H9 (cell line): ENCODE measurements at regions not wholly inside any gene's neighbourhood (a gene's known extent, or its start where the extent isn't known, plus 50 kb on each side); places are given as distances from the start of the nearest gene placed in this dataset.

Experiments
- DNase-seq: peaks from one replicate; pipeline ENCODE4 v3.0.0-alpha.2; 2017
- H2AFZ ChIP-seq: one replicate; pipeline ENCODE4 v1.6.1; 2013; ENCODE audit warnings: mild to moderate bottlenecking, low read length, control low read depth, moderate library complexity
- H2AK5ac ChIP-seq: 2 replicates; pipeline ENCODE4 v1.6.1; 2013; ENCODE audit warnings: low read length, control low read depth, mixed read lengths; ENCODE audit not compliant: insufficient read length
- H2BK120ac ChIP-seq: one replicate; pipeline ENCODE4 v1.6.1; 2013; ENCODE audit warnings: low read depth, mild to moderate bottlenecking, low read length, control low read depth, inconsistent platforms; ENCODE audit not compliant: poor library complexity, severe bottlenecking
- H2BK12ac ChIP-seq: 2 replicates; pipeline ENCODE4 v1.6.1; 2013; ENCODE audit warnings: low read length, control low read depth, mixed read lengths, low read depth; ENCODE audit not compliant: insufficient read length
- H2BK15ac ChIP-seq: 2 replicates; pipeline ENCODE4 v1.6.1; 2013; ENCODE audit warnings: low read depth, low read length, control low read depth
- H2BK20ac ChIP-seq: one replicate; pipeline ENCODE4 v1.6.1; 2013; ENCODE audit warnings: low read depth, mild to moderate bottlenecking, low read length, control low read depth, inconsistent platforms; ENCODE audit not compliant: poor library complexity, severe bottlenecking
- H2BK5ac ChIP-seq: 2 replicates; pipeline ENCODE4 v1.6.1; 2013; ENCODE audit warnings: low read length, control low read depth, mixed read lengths; ENCODE audit not compliant: insufficient read length
- H3K14ac ChIP-seq: 2 replicates; pipeline ENCODE4 v1.6.1; 2013; ENCODE audit warnings: low read length, control low read depth; ENCODE audit not compliant: insufficient read depth
- H3K18ac ChIP-seq: 2 replicates; pipeline ENCODE4 v1.6.1; 2013; ENCODE audit warnings: low read depth, mild to moderate bottlenecking, mixed read lengths, low read length, control low read depth; ENCODE audit not compliant: insufficient read length
- H3K23ac ChIP-seq: 2 replicates; pipeline ENCODE4 v1.6.1; 2013; ENCODE audit warnings: low read length, control low read depth, mixed read lengths, low read depth; ENCODE audit not compliant: insufficient read length
- H3K23me2 ChIP-seq: 2 replicates; pipeline ENCODE4 v1.6.1; 2013; ENCODE audit warnings: low read depth, mild to moderate bottlenecking, mixed read lengths, low read length, control low read depth; ENCODE audit not compliant: insufficient read length, poor library complexity, severe bottlenecking
- H3K27ac ChIP-seq: 2 replicates; pipeline ENCODE4 v1.5.1; 2013; ENCODE audit warnings: low read length, control low read depth, mixed read lengths, low read depth; ENCODE audit not compliant: insufficient read length
- H3K27me3 ChIP-seq: 2 replicates; pipeline ENCODE4 v1.6.1; 2013; ENCODE audit warnings: low read length, control low read depth, inconsistent platforms; ENCODE audit not compliant: insufficient read depth
- H3K4ac ChIP-seq: 2 replicates; pipeline ENCODE4 v1.6.1; 2013; ENCODE audit warnings: low read depth, mild to moderate bottlenecking, control low read depth, inconsistent platforms, low read length, moderate library complexity
- H3K4me1 ChIP-seq: 2 replicates; pipeline ENCODE4 v1.6.1; 2013; ENCODE audit warnings: low read length, control low read depth, inconsistent platforms; ENCODE audit not compliant: insufficient read depth
- H3K4me2 ChIP-seq: 2 replicates; pipeline ENCODE4 v1.6.1; 2013; ENCODE audit warnings: low read length, control low read depth, mixed read lengths; ENCODE audit not compliant: insufficient read length, insufficient read depth
- H3K56ac ChIP-seq: 2 replicates; pipeline ENCODE4 v1.6.1; 2013; ENCODE audit warnings: low read depth, mild to moderate bottlenecking, mixed read lengths, low read length, control low read depth; ENCODE audit not compliant: insufficient read length
- H3K79me1 ChIP-seq: 2 replicates; pipeline ENCODE4 v1.6.1; 2013; ENCODE audit warnings: low read depth, mild to moderate bottlenecking, moderate library complexity, low read length, control low read depth, inconsistent platforms; ENCODE audit not compliant: insufficient read depth, poor library complexity, severe bottlenecking
- H3K79me2 ChIP-seq: 2 replicates; pipeline ENCODE4 v1.6.1; 2013; ENCODE audit warnings: low read length, control low read depth, inconsistent platforms; ENCODE audit not compliant: insufficient read depth
- H3K9ac ChIP-seq: 2 replicates; pipeline ENCODE4 v1.6.1; 2013; ENCODE audit warnings: low read length, control low read depth, mixed read lengths; ENCODE audit not compliant: insufficient read length; ENCODE audit errors: extremely low read depth
- H3K9me3 ChIP-seq: one replicate; pipeline ENCODE4 v1.6.1; 2013; ENCODE audit warnings: low read depth, low read length, inconsistent platforms; ENCODE audit not compliant: control insufficient read depth
- H3T11ph ChIP-seq: one replicate; pipeline ENCODE4 v1.6.1; 2013; ENCODE audit warnings: mild to moderate bottlenecking, low read length, control low read depth, inconsistent platforms
- H4K20me1 ChIP-seq: one replicate; pipeline ENCODE4 v1.6.1; 2013; ENCODE audit not compliant: control insufficient read depth, insufficient read length, insufficient read depth
- H4K5ac ChIP-seq: 2 replicates; pipeline ENCODE4 v1.6.1; 2013; ENCODE audit warnings: low read depth, mild to moderate bottlenecking, mixed read lengths, low read length, control low read depth; ENCODE audit not compliant: insufficient read length
- H4K8ac ChIP-seq: replicated peaks from 2 replicates; pipeline ENCODE4 v1.6.1; 2013; ENCODE audit warnings: low read length, control low read depth, mixed read lengths, low read depth; ENCODE audit not compliant: insufficient read length
- H4K91ac ChIP-seq: 2 replicates; pipeline ENCODE4 v1.6.1; 2013; ENCODE audit warnings: low read depth, mild to moderate bottlenecking, moderate library complexity, mixed read lengths, low read length, control low read depth; ENCODE audit not compliant: insufficient read length
- H3K27ac Mint-ChIP-seq, 3 experiments: 2 replicates in 2 of 3; 3 replicates in 1 of 3; pipeline ENCODE4 v1.8.0; 2020 to 2021; ENCODE audit warnings: mixed read lengths in 3 of 3, mild to moderate bottlenecking in 1 of 3, moderate library complexity in 1 of 3
- H3K27me3 Mint-ChIP-seq: 2 replicates; pipeline ENCODE4 v1.8.0; 2021; ENCODE audit warnings: low read depth, mild to moderate bottlenecking, moderate library complexity, mixed read lengths
- H3K36me3 Mint-ChIP-seq, 3 experiments: 2 replicates in 2 of 3; 3 replicates in 1 of 3; pipeline ENCODE4 v1.8.0; 2020 to 2021; ENCODE audit warnings: low read depth in 3 of 3, mixed read lengths in 3 of 3; ENCODE audit not compliant: insufficient read depth in 1 of 3
- H3K4me1 Mint-ChIP-seq, 2 experiments: 2 replicates each; pipeline ENCODE4 v1.8.0; 2020; ENCODE audit warnings: mixed read lengths in 2 of 2
- H3K4me3 Mint-ChIP-seq, 2 experiments: 2 replicates in 1 of 2; 3 replicates in 1 of 2; pipeline ENCODE4 v1.8.0; 2020 to 2021; ENCODE audit warnings: mild to moderate bottlenecking in 2 of 2, mixed read lengths in 2 of 2, moderate library complexity in 1 of 2
- H3K9me3 Mint-ChIP-seq, 2 experiments: 2 replicates in 1 of 2; 3 replicates in 1 of 2; pipeline ENCODE4 v1.8.0; 2020; ENCODE audit warnings: mild to moderate bottlenecking in 2 of 2, mixed read lengths in 2 of 2, moderate library complexity in 1 of 2
- WGBS: extraction: QIAGEN DNeasy Blood & Tissue Kit; methylation state at CpG from one replicate; pipeline ENCODE4 v1.1.7; 2013; ENCODE audit warnings: missing lambda C conversion rate, low lambda C conversion rate, mixed read lengths; ENCODE audit not compliant: insufficient read length; ENCODE audit errors: extremely low coverage; 5-methylcytosine and 5-hydroxymethylcytosine counted together
- TF ChIP-seq, protein P1 (sequence below): fragments of 200-600 bp; sonication (generic); conservative IDR thresholded peaks from 3 replicates; pipeline ENCODE4 v1.8.0; 2021; ENCODE audit warnings: antibody characterized with exemption, mild to moderate bottlenecking

GRCh38 chr7:156478486-156478885, 162.1 kb upstream of the RNF32 start:
- Histone ChIP-seq H3K14ac (no peak overlapping the region), H3K23me2 (no peaks in the 10 kb centered on the region), H3K27me3 (no peaks in the 10 kb centered on the region), H3K18ac (no peak overlapping the region), H2BK120ac (no peak overlapping the region), H2AK5ac (no peak overlapping the region), H3K4me1 (no peaks in the 10 kb centered on the region), H3K27ac (no peak overlapping the region), H3K79me2 (no peaks in the 10 kb centered on the region), H3K4ac (no peak overlapping the region), H3K9ac (no peak overlapping the region), H3K23ac (no peak overlapping the region), H2AFZ (no peak overlapping the region), H3T11ph (no peak overlapping the region), H4K20me1 (no peaks in the 10 kb centered on the region), H2BK15ac (no peak overlapping the region), H2BK5ac (no peak overlapping the region), H3K56ac (no peak overlapping the region), H2BK12ac (no peak overlapping the region), H2BK20ac (no peak overlapping the region), H4K8ac (no peak overlapping the region), H3K4me2 (no peak overlapping the region), H4K91ac (no peak overlapping the region), H4K5ac (no peak overlapping the region), H3K79me1 (no peaks in the 10 kb centered on the region), H3K9me3 (no peaks in the 10 kb centered on the region)
- Mint-ChIP-seq H3K27ac (no peak overlapping the region), H3K4me3 (no peak overlapping the region), H3K36me3 (no peaks in the 10 kb centered on the region), H3K9me3 (peaks cover 0 to 3% of the 10 kb centered on the region in 2 experiments; a peak in 1 of 5 replicates), H3K4me1 (peaks cover 2 to 3% of the 10 kb centered on the region in 2 experiments; a peak in 1 of 4 replicates), H3K27me3 (peaks cover 2% of the 10 kb centered on the region)
- TF ChIP-seq, protein P1, sequence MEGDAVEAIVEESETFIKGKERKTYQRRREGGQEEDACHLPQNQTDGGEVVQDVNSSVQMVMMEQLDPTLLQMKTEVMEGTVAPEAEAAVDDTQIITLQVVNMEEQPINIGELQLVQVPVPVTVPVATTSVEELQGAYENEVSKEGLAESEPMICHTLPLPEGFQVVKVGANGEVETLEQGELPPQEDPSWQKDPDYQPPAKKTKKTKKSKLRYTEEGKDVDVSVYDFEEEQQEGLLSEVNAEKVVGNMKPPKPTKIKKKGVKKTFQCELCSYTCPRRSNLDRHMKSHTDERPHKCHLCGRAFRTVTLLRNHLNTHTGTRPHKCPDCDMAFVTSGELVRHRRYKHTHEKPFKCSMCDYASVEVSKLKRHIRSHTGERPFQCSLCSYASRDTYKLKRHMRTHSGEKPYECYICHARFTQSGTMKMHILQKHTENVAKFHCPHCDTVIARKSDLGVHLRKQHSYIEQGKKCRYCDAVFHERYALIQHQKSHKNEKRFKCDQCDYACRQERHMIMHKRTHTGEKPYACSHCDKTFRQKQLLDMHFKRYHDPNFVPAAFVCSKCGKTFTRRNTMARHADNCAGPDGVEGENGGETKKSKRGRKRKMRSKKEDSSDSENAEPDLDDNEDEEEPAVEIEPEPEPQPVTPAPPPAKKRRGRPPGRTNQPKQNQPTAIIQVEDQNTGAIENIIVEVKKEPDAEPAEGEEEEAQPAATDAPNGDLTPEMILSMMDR: no peak
- WGBS: no CpG with 5 or more reads among the region's 11 CpGs
- no peak for DNase-seq
